ENCODE measurements at regions not wholly inside any gene's neighbourhood (a gene's known extent, or its start where the extent isn't known, plus 50 kb on each side); places are given as distances from the start of the nearest gene placed in this dataset.

DNA sequence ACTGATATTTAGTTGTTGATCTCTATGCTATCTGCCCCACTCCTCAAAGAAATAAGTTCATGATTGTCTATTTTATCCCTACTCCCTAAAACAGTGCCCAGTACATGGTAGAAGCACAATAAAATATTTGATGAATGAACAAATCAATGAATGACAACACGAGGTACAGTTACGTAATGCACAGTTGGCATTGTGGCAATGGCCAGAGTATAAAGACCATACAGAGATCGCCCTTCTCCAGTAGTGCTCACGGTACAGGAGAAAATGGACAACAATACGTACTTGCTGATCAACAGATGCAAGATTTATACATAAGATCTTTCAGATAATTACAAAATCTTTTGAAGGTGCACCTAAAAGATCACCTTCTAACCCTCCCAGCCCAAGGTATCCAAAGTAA is 225.4 kb downstream of the KLF12 start:
- TF ChIP-seq, protein P1, sequence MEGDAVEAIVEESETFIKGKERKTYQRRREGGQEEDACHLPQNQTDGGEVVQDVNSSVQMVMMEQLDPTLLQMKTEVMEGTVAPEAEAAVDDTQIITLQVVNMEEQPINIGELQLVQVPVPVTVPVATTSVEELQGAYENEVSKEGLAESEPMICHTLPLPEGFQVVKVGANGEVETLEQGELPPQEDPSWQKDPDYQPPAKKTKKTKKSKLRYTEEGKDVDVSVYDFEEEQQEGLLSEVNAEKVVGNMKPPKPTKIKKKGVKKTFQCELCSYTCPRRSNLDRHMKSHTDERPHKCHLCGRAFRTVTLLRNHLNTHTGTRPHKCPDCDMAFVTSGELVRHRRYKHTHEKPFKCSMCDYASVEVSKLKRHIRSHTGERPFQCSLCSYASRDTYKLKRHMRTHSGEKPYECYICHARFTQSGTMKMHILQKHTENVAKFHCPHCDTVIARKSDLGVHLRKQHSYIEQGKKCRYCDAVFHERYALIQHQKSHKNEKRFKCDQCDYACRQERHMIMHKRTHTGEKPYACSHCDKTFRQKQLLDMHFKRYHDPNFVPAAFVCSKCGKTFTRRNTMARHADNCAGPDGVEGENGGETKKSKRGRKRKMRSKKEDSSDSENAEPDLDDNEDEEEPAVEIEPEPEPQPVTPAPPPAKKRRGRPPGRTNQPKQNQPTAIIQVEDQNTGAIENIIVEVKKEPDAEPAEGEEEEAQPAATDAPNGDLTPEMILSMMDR (IDR thresholded peaks at IDR 0.05), result no peak
- DNase-seq, result no peak
- H3K27me3 ChIP-seq, result no peaks in the 10 kb centered on the region
- no peak overlapping the region for H3K4me3 ChIP-seq
- intact Hi-C loops (cut with DNase I; ENCODE audit: low total_unique reads), result no loop called here
- no peaks in the 10 kb centered on the region for H3K36me3 ChIP-seq
- no peaks in the 10 kb centered on the region for H3K9me3 ChIP-seq
- H3K27ac ChIP-seq, result no peak overlapping the region
- peaks cover 0 to 26% (median 12%) of the 10 kb centered on the region in 4 donors for H3K4me1 ChIP-seq

DNA sequence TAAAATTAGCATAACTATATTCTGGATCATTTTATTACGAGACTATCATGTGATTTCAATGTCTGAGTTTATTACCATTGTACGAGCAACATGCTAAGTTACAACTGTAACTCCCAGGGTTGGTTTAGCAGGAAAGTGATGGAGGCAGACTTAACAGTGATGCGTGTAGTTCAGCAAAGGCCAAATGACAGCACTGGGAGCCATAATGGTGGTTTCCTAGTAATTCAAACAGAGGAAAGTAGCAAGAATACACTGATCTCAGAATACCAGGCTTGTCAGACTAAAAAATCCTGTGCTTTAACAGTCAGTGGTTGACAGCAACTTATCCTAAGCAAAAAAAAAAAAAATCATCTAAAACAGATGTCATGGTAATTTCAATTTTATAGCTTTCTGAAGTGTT is 229.6 kb downstream of the KLF12 start:
- no peak overlapping the region for H3K4me3 ChIP-seq
- H3K27me3 ChIP-seq, result no peaks in the 10 kb centered on the region
- intact Hi-C loops (cut with DNase I; ENCODE audit: low total_unique reads), result no loop called here
- TF ChIP-seq, protein P1 (IDR thresholded peaks at IDR 0.05), result no peak
- H3K4me1 ChIP-seq, result peaks cover 0 to 8% (median 0%) of the 10 kb centered on the region in 4 donors
- H3K27ac ChIP-seq, result no peak overlapping the region
- no peaks in the 10 kb centered on the region for H3K36me3 ChIP-seq
- no peak for DNase-seq
- H3K9me3 ChIP-seq, result no peaks in the 10 kb centered on the region

DNA sequence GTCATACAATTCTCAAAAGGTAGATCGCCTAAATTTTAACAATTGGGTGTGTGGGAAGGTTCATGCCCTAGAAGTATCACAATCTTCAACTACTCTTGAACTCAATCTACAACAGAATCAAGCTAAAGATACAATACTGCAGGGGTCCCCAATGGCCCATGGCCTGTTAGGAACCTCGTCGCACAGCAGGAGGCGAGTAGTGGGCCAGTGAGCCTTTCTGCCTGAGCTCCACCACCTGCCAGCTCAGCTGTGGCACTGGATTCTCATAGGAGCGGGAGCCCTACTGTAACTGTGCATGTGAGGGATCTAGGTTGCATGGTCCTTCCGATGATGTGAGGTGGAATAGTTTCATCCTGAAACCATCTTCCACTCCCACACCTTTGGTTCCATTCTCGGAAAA is 230.6 kb downstream of the KLF12 start:
- Histone ChIP-seq H3K27ac (no peak overlapping the region), H3K9me3 (no peaks in the 10 kb centered on the region)

DNA sequence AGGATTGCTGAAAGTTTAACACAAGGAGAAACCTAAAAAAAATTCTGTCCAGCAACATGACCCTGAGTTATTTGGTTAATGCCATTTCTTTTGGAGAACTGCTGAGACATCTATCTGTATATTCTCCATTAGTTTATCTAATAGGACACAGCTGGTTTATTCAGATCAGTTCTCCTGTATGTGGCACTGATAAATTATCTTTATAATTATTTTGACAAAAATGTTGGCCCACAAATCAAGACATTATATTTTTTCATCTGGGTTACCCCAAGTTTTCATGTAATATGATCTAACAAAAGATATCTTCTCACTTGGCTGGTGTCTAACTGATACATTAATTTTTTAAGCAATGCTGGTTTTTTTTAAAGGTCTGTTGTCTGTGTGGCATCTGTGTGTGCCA is 231.4 kb downstream of the KLF12 start:
- TF ChIP-seq, protein P1 (IDR thresholded peaks at IDR 0.05), result no peak
- intact Hi-C loops (cut with DNase I; ENCODE audit: low total_unique reads), result no loop called here
- Histone ChIP-seq H3K27ac (no peak overlapping the region), H3K4me3 (no peak overlapping the region), H3K27me3 (no peaks in the 10 kb centered on the region), H3K4me1 (peaks cover 0 to 13% (median 0%) of the 10 kb centered on the region in 4 donors), H3K36me3 (no peaks in the 10 kb centered on the region), H3K9me3 (no peaks in the 10 kb centered on the region)
- no peak for DNase-seq

More for the DNA sequence above, 230.6 kb downstream of the KLF12 start:
- H3K27me3 ChIP-seq, result no peaks in the 10 kb centered on the region
- H3K4me3 ChIP-seq, result no peak overlapping the region
- no peak for DNase-seq
- TF ChIP-seq, protein P1 (IDR thresholded peaks at IDR 0.05), result no peak
- H3K4me1 ChIP-seq, result peaks cover 0 to 11% (median 0%) of the 10 kb centered on the region in 4 donors
- H3K36me3 ChIP-seq, result no peaks in the 10 kb centered on the region
- intact Hi-C loops (cut with DNase I; ENCODE audit: low total_unique reads), result no loop called here

DNA sequence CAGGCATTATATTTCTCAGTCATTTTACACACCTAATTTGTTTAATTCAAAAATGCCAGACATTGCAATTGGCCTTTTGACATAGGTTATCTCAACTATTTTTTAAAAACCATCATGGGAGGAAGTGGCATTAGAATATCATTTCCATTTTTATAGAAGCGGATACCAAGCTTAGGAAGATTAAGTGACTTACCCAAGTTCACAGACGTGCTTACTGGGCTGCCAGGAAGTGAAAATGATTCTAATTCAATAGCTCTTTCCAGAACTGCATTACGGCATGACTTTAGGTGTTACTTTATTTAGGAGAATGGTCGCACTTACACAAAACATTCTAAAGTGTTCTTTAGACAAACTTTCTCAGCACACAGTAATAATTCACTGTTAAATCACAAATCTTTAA is 231.9 kb downstream of the KLF12 start:
- intact Hi-C loops (cut with DNase I; ENCODE audit: low total_unique reads), result no loop called here
- TF ChIP-seq, protein P1 (IDR thresholded peaks at IDR 0.05), result no peak
- Histone ChIP-seq H3K27ac (no peak overlapping the region), H3K36me3 (no peaks in the 10 kb centered on the region), H3K27me3 (no peaks in the 10 kb centered on the region), H3K4me1 (peaks cover 0 to 13% (median 0%) of the 10 kb centered on the region in 4 donors), H3K4me3 (no peak overlapping the region), H3K9me3 (no peaks in the 10 kb centered on the region)
- no peak for DNase-seq

Data from tibial artery (tissue), 4 donors.